NCI-H524 treated with DMSO at 0.1 percent for 48 hours (cell line): ENCODE measurements at regions not wholly inside any gene's neighbourhood (a gene's known extent, or its start where the extent isn't known, plus 50 kb on each side); places are given as distances from the start of the nearest gene placed in this dataset.

Experiments
- DNase-seq: peaks from one replicate; lab custom pipeline; 2025; lab: John Stamatoyannopoulos, UW

DNA sequence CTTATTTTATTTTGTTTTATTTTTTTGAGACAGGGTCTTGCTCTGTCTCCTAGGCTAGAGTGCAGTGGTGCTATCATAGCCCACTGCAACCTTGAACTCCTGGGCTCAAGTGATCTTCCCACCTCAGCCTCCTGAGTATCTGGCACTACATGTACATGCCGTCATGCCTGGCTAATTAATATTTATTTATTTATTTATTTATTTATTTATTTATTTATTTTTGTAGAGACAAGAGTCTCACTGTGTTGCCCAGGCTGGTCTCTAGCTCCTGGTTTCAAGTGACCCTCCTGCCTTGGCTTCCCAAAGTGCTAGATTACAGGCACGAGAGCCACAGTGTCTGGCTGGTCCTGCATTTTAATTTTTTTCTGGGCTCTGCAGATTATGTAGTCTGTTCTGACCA, 84.9 kb upstream of the BCOR start:
- DNase-seq: no peak

DNA sequence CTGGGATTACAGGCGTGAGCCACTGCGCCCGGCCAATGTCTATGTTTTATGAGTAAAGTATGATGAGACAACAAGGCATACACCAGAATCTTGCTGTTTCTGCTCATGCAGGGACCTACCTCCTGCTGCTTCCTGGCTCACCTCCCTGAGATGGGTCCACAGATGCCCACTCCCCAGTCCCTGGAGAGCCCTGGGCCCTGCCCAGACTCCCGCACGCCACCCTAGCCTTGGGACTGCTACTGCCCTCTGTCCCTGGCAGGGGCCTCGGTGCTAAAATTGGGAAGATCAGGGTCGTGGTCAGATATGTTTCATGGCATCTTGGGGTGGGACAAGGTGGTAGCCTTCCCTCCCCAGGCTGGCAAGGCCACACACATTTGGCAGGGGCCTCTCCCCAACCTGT, 84.3 kb upstream of the BCOR start:
- no peak for DNase-seq

DNA sequence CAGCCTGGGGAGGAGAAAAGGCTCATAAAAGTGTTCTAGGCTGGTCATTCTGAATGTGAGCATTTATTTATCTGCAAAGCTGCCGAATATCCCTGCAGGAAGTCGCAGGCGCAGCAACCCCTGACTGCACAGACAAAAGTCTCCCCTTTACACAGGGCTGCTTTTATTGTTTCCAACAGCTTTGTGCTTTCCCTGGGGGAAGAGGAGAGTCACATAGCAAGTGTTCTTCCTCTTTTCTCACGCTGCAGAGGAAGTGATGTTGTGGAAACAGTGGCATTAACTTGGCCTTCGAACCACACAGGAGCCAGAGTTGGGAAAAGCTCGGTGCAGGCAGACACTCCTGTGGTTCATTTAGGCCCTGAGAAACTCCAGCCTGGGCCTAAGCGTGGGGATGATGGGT, 81.5 kb upstream of the BCOR start:
- no peak for DNase-seq

DNA sequence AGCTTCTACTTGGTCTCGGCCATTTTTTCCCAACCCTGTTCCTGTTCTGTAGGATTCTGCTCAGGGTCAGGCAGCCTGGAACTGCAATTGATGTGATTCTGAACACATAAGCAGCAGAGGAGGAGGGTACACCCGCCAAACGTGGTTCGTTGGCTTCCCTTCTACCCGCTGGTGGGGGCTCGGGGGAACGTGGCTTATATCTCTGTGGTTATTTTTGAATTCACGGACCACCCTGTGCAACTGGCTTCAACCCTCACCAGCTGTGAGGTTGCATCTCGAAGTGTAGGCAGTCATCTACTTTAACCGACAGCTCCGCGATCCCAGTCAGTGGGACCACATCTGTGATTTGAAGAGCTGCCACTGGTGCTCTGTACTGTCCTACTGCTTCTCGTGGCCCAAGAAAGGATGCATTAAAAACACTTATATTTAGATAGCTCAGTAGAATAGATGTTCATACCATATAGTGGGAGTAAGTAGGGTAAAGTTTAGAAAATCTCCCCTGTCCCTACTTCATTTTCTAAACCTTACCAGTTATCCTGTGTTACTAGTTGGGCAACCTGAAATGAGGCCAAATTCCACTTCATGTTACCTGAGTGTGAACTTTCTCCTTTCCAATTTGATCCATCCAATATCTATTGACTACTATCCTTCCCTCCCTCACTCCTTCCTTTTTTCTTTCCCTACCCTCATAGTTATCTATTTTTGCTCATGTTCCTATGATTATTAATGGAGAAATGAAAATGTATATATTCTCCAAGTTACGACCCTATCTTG, 80.4 kb upstream of the BCOR start:
- DNase-seq: no peak

DNA sequence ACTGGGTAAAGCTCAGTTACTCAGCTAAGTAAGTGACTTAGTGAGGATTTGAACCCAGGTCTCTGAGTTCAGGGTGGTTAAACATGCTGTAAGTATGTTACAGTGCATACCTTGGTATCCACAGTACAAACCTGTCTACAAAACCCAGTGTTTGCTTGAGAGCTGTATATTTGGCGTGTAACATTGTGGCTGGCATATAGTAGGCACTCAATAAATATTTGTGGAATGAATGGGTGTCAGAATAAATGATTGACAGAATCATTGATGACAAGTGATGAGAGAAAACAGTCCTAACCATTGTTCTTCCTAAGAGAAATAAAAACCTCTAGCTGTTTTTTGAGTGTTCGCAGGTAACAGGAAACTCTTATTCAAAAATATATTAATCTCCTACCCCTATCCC, 79.7 kb upstream of the BCOR start:
- DNase-seq: no peak

DNA sequence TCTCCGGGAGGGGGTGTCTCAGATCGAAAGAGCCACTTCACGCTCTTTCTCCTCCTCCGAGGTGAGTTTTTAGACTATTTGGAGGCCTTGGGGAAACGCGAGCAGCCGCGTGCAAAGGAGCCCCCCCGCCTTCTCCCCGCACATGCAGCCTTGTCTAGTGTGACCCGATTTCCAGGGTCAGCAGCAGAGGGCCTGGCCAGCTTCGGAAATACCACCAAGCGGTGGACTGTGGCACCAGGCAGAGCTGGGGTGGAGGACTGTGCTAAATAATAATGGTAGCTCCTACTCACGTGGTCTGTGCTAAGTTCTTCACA, 79.3 kb upstream of the BCOR start:
- no peak for DNase-seq

DNA sequence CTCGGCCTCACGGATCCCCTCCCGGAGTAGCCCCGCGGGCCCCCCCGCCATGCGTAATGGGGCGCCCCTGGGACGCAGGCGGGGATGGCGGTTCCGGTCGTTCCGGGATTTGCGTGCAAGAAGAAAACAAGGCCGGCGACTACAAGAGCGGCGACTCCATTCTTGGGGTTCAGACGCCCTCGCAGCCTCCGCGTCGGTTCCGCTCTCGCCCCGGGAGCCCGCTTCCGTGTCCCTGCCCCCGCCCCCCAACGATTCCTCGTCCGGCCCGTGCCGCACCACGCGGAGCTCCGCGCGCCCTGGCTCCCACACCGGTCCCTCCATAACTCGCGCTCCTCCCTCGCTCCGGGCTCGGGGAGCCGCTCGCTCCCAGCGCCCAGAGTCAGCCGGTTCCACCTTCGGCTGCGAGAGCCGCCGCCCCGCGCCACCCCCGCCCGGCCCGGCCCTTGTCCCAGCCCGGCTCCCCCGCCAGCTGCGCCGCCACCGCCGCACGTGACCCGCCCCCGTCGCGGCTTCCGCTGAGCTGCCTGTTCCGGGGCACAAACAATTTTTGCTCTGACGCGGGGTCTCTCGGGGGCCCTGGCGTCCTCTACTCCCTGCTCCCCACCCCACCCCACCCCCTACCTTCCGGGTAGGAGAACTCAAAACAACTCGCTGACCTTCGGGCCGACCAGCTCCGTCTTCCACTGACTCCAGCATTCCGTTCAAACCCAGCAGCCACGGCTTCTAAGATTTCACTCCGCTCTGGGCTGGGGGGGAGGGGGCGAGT, 78.8 kb upstream of the BCOR start:
- no peak for DNase-seq

DNA sequence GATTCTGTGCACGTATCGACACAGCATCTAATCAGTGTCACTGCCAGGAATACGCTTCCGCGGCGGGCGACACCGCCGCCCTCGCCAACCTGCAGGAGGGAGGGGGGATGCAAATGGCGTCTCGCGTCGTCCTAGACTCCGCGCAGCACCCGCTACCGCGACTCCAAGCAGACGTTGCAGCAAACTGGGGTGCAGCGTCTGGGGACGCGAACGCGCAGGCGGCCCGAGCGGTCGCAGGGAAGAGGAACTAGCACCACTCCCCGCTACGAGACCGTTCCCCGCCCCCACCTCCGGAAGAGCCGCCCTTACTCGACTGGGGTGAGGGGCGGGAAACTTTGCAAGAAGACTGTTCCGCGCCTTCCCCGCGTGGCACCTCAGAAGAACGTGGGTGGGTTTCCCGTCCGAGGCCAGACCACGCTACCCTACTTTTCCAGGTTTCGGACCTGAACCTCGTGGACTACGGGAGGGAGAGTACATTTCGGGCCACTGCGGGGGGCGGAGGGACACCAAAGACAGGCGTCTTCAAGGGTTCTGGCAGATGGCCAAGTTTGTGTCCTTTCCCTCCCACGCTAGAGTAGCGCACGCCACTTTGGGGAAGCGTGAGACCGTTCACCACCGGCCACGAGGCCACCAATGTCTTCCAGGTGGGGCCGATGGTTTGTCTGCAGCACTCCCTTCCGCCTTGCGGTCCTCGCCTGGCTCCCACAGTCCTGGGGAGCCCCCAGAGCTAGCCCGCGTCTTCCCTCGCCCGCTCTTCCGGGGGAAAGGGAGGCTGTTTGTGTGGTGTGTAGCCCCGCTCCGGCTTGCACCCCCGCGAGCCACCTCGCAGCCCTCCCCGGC, 78.0 kb upstream of the BCOR start:
- no peak for DNase-seq

DNA sequence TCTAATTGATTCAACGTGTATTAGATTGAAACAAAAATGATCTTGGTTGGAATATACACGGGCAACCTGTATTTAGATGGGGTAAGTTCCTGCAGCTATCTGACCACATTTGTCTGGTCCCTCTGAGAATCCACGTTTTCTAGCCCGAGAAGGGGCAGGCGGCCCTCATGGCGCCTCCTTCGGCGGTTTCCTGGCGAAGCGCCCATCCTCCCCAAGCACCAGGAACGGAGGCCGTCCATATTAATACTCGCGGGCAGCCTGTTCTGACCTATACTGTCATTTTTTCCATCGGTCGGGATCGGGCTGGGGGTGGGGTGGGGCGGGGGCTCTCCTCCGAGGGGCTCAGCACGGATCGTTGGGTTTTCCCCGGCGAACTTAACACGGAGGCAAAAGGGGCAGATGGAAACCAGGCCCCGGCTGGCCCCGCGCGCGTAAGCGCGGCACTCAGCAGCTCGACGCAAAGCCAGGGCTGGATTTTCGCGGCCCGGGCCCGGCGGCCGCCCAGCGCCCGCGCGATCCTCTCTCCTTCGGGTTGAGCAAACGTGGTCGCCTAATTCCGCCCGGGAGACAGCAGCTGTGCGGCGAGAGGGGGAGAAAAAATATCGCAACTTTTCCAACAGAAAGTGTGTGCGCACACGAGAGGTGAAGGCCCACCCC, 77.2 kb upstream of the BCOR start:
- DNase-seq: peak; percentile 44

DNA sequence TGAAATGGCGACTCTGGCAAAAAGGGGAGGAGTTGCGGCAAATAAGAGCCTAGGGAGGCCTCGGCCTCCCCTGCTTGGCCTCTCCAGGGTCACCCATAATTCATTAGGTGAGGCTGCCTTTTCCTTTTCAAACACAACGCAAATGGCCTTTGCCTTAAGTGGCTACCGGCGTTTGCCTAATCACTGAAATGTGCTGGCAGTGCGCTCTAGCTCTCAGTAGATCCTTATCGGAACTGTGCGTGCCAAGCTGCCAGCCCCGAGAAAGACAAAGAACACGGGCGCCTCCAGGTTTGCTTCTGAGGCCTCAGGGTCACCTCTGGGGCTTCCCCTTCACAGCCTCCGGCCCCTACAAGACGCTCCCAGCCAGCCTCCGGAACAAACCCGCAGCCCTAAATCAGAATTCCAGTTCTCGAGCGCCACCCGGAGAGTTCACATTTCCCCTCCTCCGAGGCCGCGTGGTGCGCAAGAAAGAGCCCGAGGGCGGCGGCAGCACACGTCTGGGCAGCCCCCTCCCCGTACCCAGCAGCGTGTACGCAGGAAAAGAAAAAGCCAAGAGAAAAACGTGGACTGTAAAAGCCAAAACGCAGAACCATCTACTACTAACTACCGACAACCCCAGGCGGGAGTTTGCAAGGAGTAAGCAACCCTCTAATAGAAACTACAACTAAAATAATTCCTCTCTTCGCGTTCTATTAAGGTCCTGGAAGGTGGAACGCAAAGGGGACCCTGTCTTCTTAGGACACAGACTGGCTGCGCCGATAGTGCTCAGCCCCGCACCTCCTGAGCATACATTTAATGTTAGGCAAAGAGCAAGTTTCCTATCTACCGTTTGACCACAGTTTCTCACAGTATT, 76.5 kb upstream of the BCOR start:
- DNase-seq: no peak

DNA sequence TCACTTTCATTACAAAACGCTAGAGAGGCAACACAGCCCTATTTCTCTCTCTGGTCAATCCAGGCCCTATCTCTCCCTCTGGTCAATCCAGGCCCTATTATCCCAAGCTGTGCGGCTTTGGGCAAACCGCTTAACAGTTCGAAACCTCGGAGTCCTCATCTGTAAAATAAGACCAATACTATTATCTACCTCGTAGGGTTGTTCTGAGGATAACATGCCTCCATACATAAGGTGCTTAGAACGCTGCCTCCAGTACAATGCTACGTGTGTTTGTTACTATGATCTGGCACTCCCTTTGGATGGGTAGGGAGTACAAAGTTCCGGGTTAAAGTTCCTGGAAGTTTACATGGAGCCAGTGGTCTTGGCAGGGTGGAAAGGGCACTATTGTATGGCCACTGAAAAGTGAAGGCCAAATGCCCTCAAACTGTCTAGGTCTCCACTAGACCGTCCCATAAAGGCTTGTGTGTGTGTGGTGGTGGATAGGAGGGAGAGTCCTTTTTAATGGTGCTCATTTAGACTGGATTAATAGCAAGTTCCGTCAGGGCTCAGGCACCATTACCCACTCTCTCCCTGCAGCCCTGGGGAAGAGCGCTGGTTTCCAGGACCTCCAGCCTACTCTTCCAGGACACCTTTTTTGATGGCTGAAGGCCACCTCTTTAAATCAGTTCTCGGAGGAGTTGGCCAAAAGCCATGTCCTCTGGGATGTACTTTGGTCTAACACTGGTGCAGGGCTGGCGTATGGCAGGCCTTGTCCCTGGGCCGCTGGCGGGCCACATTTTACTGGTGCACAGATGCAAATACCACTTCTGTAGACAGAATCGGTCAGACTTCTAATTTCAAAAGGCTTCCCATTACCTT, 75.6 kb upstream of the BCOR start:
- no peak for DNase-seq

DNA sequence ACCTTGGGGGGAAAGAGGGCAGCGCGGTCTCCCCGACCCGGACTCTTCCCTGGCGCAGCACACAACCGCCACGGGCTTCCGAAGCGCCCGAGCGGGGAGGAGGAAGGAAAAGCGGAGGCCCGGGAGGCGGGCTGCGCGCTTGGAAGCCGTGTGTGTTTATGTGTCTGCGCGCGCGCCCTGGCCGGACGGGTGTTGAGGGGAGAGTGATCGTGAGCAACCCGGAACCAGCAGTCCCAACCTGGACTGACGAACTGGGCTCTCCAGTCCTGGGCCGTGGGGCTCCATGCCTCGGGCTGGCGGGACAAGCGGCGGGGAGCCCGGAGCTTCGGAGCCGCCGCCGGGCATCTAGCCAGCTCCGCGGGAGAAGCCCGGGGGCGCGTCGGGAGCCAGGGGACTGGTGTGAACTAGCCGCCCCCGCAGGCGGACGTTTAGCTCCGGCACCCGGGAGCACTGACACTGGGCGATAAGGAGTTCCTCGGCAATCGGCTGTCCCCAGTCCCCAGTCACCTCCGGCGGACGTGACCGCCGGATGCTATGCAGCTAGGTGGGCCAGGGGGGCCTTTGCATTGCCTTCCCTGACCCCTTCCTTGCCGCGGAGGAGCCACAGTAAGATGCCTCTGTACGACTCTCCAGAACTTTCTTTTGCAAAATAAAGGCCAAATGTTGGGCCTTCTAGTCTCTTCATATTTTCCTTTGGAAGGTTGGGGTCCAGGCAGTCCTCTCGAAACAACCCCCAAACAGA, 74.8 kb upstream of the BCOR start:
- DNase-seq: no peak

DNA sequence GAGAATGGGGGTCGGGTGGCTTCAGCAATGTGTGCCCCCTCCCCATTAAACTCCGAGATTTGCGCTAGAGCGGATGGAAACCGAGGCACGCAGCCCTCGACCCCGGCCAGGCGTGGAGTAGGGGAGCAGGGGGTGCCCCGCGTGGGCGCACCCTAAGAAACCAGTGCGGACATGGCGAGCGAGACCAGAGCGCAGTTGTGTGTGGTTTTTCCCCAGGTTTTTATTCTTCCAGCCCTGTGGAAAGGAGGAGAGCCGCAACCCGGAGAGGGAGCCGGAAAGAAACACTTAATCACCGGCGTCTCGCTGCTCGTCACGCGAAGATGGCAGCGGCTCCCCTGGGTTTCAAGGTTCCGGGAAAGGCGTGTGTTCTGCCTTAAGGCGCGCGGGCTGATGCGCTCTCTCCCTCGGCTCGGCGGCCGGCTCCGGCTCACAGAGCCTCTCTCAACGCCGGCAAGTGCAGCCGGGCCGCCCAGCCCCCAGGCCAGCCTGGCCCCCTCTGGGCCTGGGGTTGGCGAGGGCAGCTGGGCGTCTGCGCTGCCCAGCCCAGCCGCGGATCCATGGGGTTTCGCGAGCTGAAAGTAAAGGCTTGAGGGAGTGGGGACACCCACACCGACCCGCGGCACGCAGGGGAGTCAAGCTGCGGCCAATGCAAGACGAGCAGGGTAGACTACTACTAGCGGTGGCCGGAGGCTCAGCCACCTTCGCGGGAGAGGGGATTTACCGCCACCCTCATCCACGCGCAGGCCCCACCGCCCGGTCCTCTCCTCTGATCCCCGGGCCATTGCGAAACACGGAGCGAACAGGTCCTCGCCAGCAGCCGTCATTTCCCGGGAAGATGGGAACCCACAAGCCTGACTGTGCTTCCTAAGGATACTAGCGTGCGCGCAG, 74.0 kb upstream of the BCOR start:
- DNase-seq: no peak

DNA sequence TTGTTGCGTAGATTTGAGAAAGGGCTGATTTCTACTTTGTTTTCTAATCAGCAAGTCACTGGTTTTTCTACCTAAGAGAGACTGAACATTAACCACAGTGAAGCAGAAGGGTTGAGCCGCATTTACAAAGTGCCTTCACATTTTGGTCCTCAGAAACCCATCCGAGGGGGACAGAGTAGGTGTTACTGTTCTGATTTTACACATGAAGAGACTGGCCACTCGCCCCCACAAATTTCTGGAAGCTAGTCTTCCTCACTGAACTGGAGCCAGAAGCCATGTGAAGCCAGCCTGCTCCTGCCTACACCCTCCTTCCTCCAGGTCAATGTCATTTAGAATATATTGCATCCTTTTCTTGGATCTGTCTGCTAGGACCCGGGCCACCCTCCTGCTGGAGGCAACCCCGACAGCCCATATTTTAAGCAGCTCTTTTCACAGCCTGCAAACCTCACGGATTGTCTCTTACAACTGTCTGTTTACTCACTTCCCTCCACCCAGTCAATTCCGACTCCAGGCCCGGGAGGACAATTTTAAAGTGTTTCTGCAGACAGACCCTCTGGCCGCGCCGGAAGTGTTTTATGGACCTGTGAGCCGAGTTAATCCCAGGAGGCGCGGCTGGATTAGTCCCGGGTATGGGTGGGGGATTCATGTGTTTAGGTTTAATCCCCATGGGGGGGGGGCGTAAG, 73.2 kb upstream of the BCOR start:
- DNase-seq: no peak

DNA sequence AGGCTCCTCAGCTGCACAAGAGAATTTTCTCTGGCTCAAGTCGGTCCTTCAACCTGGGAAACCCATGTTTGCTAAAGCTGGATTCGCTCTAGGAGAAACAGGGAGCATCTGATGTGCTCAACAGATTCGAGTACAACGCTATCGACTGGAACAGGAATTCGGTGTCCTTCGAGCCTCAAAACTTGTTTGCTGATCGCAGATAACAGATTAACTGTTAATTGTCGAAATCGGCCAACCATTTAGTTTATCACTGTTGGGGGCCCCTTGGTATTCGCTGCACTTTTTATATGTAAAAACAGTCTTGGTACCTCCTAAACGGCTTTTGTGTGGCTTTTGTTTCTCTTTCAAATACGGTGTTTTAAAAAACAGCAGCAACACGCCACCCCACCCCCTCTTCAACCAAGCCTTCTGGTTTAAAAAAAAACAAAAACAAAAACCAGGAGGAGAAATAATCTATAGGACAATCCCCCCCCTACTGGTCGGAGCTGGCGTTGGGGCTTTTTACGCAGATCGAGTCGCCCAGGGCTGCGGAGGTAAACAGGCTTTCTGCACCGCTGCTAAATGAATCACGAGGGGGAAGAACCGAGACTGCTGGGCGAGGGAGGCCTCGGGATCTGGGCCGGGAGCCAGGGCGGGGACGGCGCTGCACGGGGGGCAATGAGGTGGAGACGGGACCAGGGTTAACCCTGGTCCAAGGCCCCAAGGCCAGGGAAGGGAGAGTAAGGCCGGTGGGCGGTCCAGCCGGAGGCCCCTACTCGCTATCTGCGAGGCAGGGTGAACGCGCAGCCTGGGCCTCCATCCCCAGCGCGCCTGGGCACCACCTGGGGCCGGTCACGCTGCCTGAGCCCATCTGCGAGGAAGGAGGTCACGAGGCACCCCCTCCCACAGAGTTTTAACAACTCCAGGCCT, 71.7 kb upstream of the BCOR start:
- DNase-seq: peak; percentile 53

DNA sequence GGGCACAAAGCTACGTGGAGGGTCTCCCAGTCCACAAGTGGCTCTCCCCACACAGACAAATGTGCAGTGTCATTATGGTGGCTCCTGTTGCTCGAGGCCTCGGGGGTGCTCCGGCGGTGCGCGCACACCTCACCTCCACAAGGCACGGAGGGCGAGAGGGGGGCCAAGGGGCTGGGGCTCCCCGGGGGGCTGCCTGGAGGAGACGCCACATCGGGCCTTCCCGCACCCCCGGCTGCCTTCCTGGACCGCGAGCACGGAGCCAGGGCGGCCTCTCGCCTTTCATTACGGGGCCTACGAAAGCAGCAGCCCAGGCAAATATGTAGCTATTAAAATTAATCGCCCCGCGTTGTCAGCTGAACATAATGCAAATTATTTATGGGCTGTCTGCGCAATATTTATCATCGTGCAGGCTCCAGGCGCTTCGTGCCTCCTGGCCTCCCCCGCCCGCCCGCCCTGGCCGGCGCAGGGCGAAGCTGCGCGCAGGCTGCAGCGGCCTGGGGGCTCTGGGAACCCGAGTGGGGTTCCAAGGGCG, 70.8 kb upstream of the BCOR start:
- DNase-seq: no peak
